ENCODE measurements at regions not wholly inside any gene's neighbourhood (a gene's known extent, or its start where the extent isn't known, plus 50 kb on each side); places are given as distances from the start of the nearest gene placed in this dataset.

DNA sequence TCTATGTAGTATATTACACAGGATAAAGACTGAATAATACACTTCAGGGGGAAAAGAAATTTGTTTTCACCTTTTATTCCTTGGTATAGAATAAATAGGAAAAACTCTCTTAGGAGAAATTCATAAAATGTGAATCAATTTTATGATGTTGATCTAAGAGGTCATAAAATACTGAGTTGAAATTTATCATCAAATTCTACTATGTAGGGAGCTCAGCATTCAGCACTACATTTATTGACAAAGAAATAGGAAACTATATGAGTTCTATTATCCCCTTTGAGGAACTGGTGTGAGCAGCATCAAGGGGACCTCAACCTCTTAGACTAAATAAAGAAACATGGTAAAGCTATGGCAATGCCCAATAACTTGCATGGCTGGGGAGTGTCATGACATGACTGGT, 348.2 kb upstream of the SMIM31 start:
- ChIA-PET CTCF (no interaction called here), POLR2A (no interaction called here)
- TF ChIP-seq ZNF433 (tag by site-specific recombination; IDR thresholded peaks at IDR 0.05; ENCODE audit: low read depth) (no peak), ZNF311 (tag by site-specific recombination; IDR thresholded peaks at IDR 0.05; ENCODE audit: borderline replicate concordance) (no peak)

DNA sequence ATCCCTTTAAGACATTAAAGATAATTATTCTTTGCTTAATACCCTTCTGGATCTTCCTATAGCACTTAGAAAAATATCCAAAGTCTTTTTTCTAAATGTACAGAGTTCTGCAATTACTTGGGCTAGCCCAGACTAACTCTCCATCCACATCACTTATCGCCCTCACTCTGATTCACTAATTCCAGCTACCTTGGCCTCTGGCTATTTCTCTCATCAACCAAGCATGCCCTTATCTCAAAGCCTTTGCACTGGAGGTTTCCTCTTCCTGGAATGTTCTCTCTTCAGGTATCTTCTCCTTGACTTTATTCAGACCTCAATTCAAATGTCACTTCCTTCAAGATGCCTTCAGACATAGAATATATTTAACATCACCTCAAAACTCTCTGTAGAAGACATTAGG, 345.1 kb upstream of the SMIM31 start:
- ChIA-PET POLR2A (no interaction called here), CTCF (interaction anchor here (0.7 kb wide), 1 partner anchor 372 kb away, joined by 3 read pairs; no protein-coding TSS in a partner anchor)
- Histone ChIP-seq H3K4me1 (ENCODE audit: control insufficient read depth, insufficient read depth, low read length) (no peaks in the 10 kb centered on the region), H3K36me3 (ENCODE audit: control insufficient read depth in 2 of 2, insufficient read depth in 1 of 2, low read length in 2 of 2) (no peaks in the 10 kb centered on the region), H3K27ac (ENCODE audit: extremely low read depth, low read depth, low read length) (no peak overlapping the region), H3K9me3 (ENCODE audit: control insufficient read depth, insufficient read depth, low read depth, low read length) (no peaks in the 10 kb centered on the region), H3K4me3 (ENCODE audit: low read depth, low read length) (no peak overlapping the region)
- no peak for TF ChIP-seq ZNF302 (tag by site-specific recombination; IDR thresholded peaks at IDR 0.05; ENCODE audit: low read depth)
- TF ChIP-seq ZBTB21 (tag by site-specific recombination; IDR thresholded peaks at IDR 0.05) = no peak
- no peak for TF ChIP-seq ZNF623 (tag by site-specific recombination; IDR thresholded peaks at IDR 0.05)
- TF ChIP-seq ZNF707 (tag by site-specific recombination; IDR thresholded peaks at IDR 0.05) = no peak
- TF ChIP-seq ZNF501 (tag by site-specific recombination; IDR thresholded peaks at IDR 0.05) = no peak
- no peak for TF ChIP-seq PRDM10 (tag by site-specific recombination; IDR thresholded peaks at IDR 0.05)
- TF ChIP-seq ZNF404 (tag by site-specific recombination; IDR thresholded peaks at IDR 0.05) = no peak
- TF ChIP-seq, protein P1, sequence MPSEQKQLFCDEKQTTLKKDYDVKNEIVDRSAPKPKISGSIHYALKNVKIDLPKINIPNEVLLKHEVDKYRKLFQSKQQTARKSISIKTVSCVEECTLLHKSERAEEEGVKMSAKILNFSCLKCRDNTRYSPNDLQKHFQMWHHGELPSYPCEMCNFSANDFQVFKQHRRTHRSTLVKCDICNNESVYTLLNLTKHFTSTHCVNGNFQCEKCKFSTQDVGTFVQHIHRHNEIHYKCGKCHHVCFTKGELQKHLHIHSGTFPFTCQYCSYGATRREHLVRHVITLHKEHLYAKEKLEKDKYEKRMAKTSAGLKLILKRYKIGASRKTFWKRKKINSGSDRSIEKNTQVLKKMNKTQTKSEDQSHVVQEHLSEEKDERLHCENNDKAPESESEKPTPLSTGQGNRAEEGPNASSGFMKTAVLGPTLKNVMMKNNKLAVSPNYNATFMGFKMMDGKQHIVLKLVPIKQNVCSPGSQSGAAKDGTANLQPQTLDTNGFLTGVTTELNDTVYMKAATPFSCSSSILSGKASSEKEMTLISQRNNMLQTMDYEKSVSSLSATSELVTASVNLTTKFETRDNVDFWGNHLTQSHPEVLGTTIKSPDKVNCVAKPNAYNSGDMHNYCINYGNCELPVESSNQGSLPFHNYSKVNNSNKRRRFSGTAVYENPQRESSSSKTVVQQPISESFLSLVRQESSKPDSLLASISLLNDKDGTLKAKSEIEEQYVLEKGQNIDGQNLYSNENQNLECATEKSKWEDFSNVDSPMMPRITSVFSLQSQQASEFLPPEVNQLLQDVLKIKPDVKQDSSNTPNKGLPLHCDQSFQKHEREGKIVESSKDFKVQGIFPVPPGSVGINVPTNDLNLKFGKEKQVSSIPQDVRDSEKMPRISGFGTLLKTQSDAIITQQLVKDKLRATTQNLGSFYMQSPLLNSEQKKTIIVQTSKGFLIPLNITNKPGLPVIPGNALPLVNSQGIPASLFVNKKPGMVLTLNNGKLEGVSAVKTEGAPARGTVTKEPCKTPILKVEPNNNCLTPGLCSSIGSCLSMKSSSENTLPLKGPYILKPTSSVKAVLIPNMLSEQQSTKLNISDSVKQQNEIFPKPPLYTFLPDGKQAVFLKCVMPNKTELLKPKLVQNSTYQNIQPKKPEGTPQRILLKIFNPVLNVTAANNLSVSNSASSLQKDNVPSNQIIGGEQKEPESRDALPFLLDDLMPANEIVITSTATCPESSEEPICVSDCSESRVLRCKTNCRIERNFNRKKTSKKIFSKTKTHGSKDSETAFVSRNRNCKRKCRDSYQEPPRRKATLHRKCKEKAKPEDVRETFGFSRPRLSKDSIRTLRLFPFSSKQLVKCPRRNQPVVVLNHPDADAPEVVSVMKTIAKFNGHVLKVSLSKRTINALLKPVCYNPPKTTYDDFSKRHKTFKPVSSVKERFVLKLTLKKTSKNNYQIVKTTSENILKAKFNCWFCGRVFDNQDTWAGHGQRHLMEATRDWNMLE (tag by site-specific recombination; conservative IDR thresholded peaks at IDR 0.05; ENCODE audit: low read depth) = no peak
- no peak for TF ChIP-seq ZNF837 (tag by site-specific recombination; IDR thresholded peaks at IDR 0.05)
- no peak for TF ChIP-seq ZNF677 (tag by site-specific recombination; IDR thresholded peaks at IDR 0.05)
- no peak for TF ChIP-seq ZNF785 (tag by site-specific recombination; IDR thresholded peaks at IDR 0.05)
- TF ChIP-seq ZNF530 (tag by site-specific recombination; IDR thresholded peaks at IDR 0.05; ENCODE audit: low read depth) = no peak
- TF ChIP-seq, protein P2, sequence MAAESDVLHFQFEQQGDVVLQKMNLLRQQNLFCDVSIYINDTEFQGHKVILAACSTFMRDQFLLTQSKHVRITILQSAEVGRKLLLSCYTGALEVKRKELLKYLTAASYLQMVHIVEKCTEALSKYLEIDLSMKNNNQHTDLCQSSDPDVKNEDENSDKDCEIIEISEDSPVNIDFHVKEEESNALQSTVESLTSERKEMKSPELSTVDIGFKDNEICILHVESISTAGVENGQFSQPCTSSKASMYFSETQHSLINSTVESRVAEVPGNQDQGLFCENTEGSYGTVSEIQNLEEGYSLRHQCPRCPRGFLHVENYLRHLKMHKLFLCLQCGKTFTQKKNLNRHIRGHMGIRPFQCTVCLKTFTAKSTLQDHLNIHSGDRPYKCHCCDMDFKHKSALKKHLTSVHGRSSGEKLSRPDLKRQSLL (tag by site-specific recombination; IDR thresholded peaks at IDR 0.05) = no peak
- no peak for TF ChIP-seq ZFHX2 (tag by site-specific recombination; conservative IDR thresholded peaks at IDR 0.05)
- no peak for TF ChIP-seq ZNF394 (tag by site-specific recombination; IDR thresholded peaks at IDR 0.05; ENCODE audit: borderline replicate concordance)
- TF ChIP-seq ZBTB1 (tag by site-specific recombination; IDR thresholded peaks at IDR 0.05) = no peak
- no peak for TF ChIP-seq ZNF239 (tag by site-specific recombination; IDR thresholded peaks at IDR 0.05)
- no peak for TF ChIP-seq HOXC10 (CRISPR knock-in tag; IDR thresholded peaks at IDR 0.05)

More for the DNA sequence above, 348.2 kb upstream of the SMIM31 start:
- no peaks in the 10 kb centered on the region for H3K36me3 ChIP-seq (ENCODE audit: control insufficient read depth in 2 of 2, insufficient read depth in 1 of 2, low read length in 2 of 2)
- no peaks in the 10 kb centered on the region for H3K9me3 ChIP-seq (ENCODE audit: control insufficient read depth, insufficient read depth, low read depth, low read length)
- no peak overlapping the region for H3K27ac ChIP-seq (ENCODE audit: extremely low read depth, low read depth, low read length)
- no peaks in the 10 kb centered on the region for H3K4me1 ChIP-seq (ENCODE audit: control insufficient read depth, insufficient read depth, low read length)
- H3K4me3 ChIP-seq (ENCODE audit: low read depth, low read length) = no peak overlapping the region
